ENCODE measurements at regions not wholly inside any gene's neighbourhood (a gene's known extent, or its start where the extent isn't known, plus 50 kb on each side); places are given as distances from the start of the nearest gene placed in this dataset.
A peak's percentile ranks its signal among the peaks of the same experiment; 100 is the strongest.

DNA sequence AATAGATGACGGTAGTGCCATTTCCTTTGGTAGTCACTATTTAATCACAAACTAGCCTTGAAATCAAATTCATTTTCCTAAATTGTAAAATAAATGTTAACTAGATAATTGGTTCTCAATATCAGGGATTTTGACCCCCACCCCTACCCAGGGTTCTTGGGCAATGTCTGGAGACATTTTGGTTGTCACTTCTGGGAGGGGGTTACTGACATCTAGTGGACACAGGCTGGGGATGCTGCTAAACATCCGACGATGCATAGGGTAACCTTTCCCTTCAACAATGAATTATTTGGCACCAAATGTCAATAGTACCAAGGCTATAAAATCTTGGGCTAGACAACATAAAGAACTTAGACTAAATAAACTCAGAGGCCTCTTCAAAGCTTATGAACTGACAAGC, 285.8 kb upstream of the TRPC5 start:
- no peaks in the 10 kb centered on the region for H3K79me2 ChIP-seq (ENCODE audit: low read length)
- H3K4me2 ChIP-seq (ENCODE audit: low read length), result peak overlapping the region; percentile 50
- no peaks in the 10 kb centered on the region for H3K27me3 ChIP-seq (ENCODE audit: low read depth, low read length)
- H3K36me3 ChIP-seq (replicated peaks; ENCODE audit: low read depth, low read length), result no peaks in the 10 kb centered on the region
- no peak overlapping the region for H3K27ac ChIP-seq (ENCODE audit: low read length)
- H3K9ac ChIP-seq (ENCODE audit: low read length), result peak overlapping the region; percentile 30; the same call in 1 of the 2 replicates
- H3K4me3 ChIP-seq (ENCODE audit: low read length), result peak overlapping the region; percentile 49
- no peaks in the 10 kb centered on the region for H3K9me3 ChIP-seq (ENCODE audit: insufficient read depth, low read length)
- no peaks in the 10 kb centered on the region for H4K20me1 ChIP-seq (ENCODE audit: insufficient read depth, low read length)
- H3K4me1 ChIP-seq (ENCODE audit: low read length), result peaks cover 7% of the 10 kb centered on the region
- no peak for TF ChIP-seq EZH2phosphoT487 (IDR thresholded peaks at IDR 0.05; ENCODE audit: low read depth)
- TF ChIP-seq, protein P1, sequence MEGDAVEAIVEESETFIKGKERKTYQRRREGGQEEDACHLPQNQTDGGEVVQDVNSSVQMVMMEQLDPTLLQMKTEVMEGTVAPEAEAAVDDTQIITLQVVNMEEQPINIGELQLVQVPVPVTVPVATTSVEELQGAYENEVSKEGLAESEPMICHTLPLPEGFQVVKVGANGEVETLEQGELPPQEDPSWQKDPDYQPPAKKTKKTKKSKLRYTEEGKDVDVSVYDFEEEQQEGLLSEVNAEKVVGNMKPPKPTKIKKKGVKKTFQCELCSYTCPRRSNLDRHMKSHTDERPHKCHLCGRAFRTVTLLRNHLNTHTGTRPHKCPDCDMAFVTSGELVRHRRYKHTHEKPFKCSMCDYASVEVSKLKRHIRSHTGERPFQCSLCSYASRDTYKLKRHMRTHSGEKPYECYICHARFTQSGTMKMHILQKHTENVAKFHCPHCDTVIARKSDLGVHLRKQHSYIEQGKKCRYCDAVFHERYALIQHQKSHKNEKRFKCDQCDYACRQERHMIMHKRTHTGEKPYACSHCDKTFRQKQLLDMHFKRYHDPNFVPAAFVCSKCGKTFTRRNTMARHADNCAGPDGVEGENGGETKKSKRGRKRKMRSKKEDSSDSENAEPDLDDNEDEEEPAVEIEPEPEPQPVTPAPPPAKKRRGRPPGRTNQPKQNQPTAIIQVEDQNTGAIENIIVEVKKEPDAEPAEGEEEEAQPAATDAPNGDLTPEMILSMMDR (IDR thresholded peaks at IDR 0.05; ENCODE audit: low read depth, low read length), result peak; percentile 64
- peak overlapping the region; percentile 75 for H2AFZ ChIP-seq (ENCODE audit: low read depth, low read length)

- H3K9ac ChIP-seq (ENCODE audit: low read length), result no peak overlapping the region
- no peak overlapping the region for H3K4me3 ChIP-seq (ENCODE audit: low read length)
- no peak overlapping the region for H2AFZ ChIP-seq (ENCODE audit: low read depth, low read length)
- H3K36me3 ChIP-seq (replicated peaks; ENCODE audit: low read depth, low read length), result no peaks in the 10 kb centered on the region
- H3K4me1 ChIP-seq (ENCODE audit: low read length), result peaks cover 7% of the 10 kb centered on the region
- H3K9me3 ChIP-seq (ENCODE audit: insufficient read depth, low read length), result no peaks in the 10 kb centered on the region
- H3K27ac ChIP-seq (ENCODE audit: low read length), result no peak overlapping the region
- no peaks in the 10 kb centered on the region for H4K20me1 ChIP-seq (ENCODE audit: insufficient read depth, low read length)
- TF ChIP-seq EZH2phosphoT487 (IDR thresholded peaks at IDR 0.05; ENCODE audit: low read depth), result no peak
- TF ChIP-seq, protein P1 (IDR thresholded peaks at IDR 0.05; ENCODE audit: low read depth, low read length), result no peak
- no peak overlapping the region for H3K4me2 ChIP-seq (ENCODE audit: low read length)
- H3K27me3 ChIP-seq (ENCODE audit: low read depth, low read length), result no peaks in the 10 kb centered on the region
- H3K79me2 ChIP-seq (ENCODE audit: low read length), result no peaks in the 10 kb centered on the region
Observed at GRCh38 chrX:112367065-112367464, 284.5 kb upstream of the TRPC5 start.

DNA sequence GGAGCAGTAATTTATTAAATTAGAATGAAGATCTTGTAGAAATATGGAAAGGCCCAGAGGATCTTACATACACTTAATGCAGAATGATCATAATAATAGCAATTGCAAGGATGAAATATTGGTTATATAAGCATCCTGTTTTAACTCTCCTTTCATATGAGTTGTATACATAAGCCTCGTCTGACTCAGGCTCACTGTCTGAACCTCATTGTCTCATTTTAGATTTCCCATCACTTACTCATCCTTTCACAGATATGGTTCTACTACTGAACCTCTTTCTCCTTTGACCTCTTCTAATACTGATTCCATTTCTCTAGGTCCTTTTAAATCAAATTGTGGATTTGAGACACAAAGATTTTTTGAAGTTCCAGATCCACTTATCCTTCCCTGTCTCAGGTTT, 277.3 kb upstream of the TRPC5 start:
- H3K27ac ChIP-seq (ENCODE audit: low read length), result no peak overlapping the region
- no peak overlapping the region for H3K4me3 ChIP-seq (ENCODE audit: low read length)
- H3K9ac ChIP-seq (ENCODE audit: low read length), result no peak overlapping the region
- H3K4me2 ChIP-seq (ENCODE audit: low read length), result no peak overlapping the region
- no peaks in the 10 kb centered on the region for H3K79me2 ChIP-seq (ENCODE audit: low read length)
- H4K20me1 ChIP-seq (ENCODE audit: insufficient read depth, low read length), result no peaks in the 10 kb centered on the region
- TF ChIP-seq, protein P1 (IDR thresholded peaks at IDR 0.05; ENCODE audit: low read depth, low read length), result no peak
- TF ChIP-seq EZH2phosphoT487 (IDR thresholded peaks at IDR 0.05; ENCODE audit: low read depth), result no peak
- H2AFZ ChIP-seq (ENCODE audit: low read depth, low read length), result no peak overlapping the region
- no peaks in the 10 kb centered on the region for H3K27me3 ChIP-seq (ENCODE audit: low read depth, low read length)
- no peaks in the 10 kb centered on the region for H3K4me1 ChIP-seq (ENCODE audit: low read length)
- H3K9me3 ChIP-seq (ENCODE audit: insufficient read depth, low read length), result no peaks in the 10 kb centered on the region
- no peaks in the 10 kb centered on the region for H3K36me3 ChIP-seq (replicated peaks; ENCODE audit: low read depth, low read length)

- Histone ChIP-seq H3K79me2 (ENCODE audit: low read length) (no peaks in the 10 kb centered on the region), H2AFZ (ENCODE audit: low read depth, low read length) (no peak overlapping the region), H4K20me1 (ENCODE audit: insufficient read depth, low read length) (no peaks in the 10 kb centered on the region), H3K4me1 (ENCODE audit: low read length) (no peaks in the 10 kb centered on the region), H3K27me3 (ENCODE audit: low read depth, low read length) (no peaks in the 10 kb centered on the region), H3K36me3 (replicated peaks; ENCODE audit: low read depth, low read length) (no peaks in the 10 kb centered on the region), H3K4me3 (ENCODE audit: low read length) (no peak overlapping the region), H3K9me3 (ENCODE audit: insufficient read depth, low read length) (no peaks in the 10 kb centered on the region), H3K27ac (ENCODE audit: low read length) (no peak overlapping the region), H3K9ac (ENCODE audit: low read length) (no peak overlapping the region), H3K4me2 (ENCODE audit: low read length) (no peak overlapping the region)
- TF ChIP-seq, protein P1 (IDR thresholded peaks at IDR 0.05; ENCODE audit: low read depth, low read length), result no peak
- TF ChIP-seq EZH2phosphoT487 (IDR thresholded peaks at IDR 0.05; ENCODE audit: low read depth), result no peak
Observed at GRCh38 chrX:112355931-112356330, 273.4 kb upstream of the TRPC5 start.
